GM10266 (cell line): ENCODE measurements at regions not wholly inside any gene's neighbourhood (a gene's known extent, or its start where the extent isn't known, plus 50 kb on each side); places are given as distances from the start of the nearest gene placed in this dataset.

ENCODE experiments used
- DNase-seq: peaks from one replicate; pipeline ENCODE4 v3.0.0; 2012; ENCODE audit errors: extremely low spot score
- TF ChIP-seq, protein P1 (sequence below): IDR thresholded peaks from 2 replicates; pipeline ENCODE4 v1.5.1; 2012; ENCODE audit warnings: mild to moderate bottlenecking, low read depth; ENCODE audit not compliant: control insufficient read depth, insufficient read depth; ENCODE audit errors: missing control alignments

DNA sequence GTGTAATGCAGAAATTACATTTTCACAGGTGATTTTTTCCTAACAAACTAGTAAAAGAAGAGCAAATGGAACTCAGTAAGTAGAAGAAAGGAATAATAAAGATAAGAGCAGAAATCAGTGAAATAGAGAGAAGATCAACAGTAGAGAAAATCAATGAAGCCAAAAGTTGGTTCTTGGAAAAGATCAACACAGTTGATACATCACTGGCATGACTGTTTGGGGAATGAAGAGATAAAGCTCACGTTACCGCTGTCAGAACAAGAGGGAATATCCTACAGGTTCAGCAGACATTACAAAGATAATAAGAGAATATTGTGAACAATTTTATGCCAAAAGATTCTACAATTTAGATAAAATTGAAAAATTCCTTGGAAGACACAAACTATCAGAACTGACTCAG, 146.4 kb downstream of the ACTR3B start:
- TF ChIP-seq, protein P1, sequence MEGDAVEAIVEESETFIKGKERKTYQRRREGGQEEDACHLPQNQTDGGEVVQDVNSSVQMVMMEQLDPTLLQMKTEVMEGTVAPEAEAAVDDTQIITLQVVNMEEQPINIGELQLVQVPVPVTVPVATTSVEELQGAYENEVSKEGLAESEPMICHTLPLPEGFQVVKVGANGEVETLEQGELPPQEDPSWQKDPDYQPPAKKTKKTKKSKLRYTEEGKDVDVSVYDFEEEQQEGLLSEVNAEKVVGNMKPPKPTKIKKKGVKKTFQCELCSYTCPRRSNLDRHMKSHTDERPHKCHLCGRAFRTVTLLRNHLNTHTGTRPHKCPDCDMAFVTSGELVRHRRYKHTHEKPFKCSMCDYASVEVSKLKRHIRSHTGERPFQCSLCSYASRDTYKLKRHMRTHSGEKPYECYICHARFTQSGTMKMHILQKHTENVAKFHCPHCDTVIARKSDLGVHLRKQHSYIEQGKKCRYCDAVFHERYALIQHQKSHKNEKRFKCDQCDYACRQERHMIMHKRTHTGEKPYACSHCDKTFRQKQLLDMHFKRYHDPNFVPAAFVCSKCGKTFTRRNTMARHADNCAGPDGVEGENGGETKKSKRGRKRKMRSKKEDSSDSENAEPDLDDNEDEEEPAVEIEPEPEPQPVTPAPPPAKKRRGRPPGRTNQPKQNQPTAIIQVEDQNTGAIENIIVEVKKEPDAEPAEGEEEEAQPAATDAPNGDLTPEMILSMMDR: no peak
- no peak for DNase-seq

DNA sequence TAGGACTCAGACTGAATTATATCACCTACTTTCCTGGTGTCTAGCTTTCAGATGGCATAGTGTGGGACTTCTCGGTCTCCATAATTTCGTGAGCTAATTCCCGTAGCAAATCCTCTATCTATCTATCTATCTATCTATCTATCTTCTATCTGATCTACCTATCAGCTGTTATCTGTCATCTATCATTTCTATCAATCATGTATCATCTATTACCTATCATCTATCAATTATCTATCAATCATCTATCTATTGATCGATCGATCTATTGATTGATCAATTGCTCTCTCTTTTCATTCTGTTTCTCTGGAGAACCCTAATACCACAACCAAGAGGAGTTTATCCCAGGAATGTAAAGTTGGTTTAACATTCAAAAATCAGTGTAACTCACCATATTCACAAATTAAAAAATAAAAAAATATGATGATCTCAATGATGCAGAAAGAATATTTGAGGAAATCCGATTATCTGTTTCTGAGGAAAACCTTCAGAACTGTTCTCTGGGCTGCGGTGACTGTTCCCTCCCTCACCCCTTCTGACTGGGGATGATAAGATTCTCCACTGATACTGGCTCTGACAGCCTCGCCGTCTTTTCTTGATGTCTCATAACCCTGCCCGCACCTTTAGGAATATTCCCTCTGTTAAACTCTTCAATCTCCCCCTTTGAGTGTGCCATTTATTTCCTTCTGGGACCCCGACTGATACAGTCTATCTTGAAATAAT, 147.7 kb downstream of the ACTR3B start:
- TF ChIP-seq, protein P1: no peak
- no peak for DNase-seq

DNA sequence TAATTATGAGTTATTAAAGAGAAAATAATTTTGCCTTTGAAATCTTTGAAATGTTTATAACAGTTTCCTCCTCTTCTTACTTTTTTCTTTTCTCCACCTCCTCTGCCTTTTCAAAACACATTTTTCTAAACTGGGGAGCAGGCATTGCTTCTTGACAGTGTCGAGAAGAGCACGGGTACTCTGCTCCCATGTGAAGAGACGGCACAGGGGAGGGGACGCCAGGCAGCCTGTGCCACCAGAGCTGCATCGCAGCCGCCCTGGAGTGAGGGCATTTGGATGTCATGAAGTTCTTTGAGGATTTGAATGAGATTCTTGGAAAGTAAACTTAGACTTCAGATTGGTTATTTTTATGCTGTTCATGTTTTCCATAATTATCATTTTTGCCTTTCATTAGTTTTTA, 149.7 kb downstream of the ACTR3B start:
- no peak for DNase-seq
- TF ChIP-seq, protein P1: no peak

DNA sequence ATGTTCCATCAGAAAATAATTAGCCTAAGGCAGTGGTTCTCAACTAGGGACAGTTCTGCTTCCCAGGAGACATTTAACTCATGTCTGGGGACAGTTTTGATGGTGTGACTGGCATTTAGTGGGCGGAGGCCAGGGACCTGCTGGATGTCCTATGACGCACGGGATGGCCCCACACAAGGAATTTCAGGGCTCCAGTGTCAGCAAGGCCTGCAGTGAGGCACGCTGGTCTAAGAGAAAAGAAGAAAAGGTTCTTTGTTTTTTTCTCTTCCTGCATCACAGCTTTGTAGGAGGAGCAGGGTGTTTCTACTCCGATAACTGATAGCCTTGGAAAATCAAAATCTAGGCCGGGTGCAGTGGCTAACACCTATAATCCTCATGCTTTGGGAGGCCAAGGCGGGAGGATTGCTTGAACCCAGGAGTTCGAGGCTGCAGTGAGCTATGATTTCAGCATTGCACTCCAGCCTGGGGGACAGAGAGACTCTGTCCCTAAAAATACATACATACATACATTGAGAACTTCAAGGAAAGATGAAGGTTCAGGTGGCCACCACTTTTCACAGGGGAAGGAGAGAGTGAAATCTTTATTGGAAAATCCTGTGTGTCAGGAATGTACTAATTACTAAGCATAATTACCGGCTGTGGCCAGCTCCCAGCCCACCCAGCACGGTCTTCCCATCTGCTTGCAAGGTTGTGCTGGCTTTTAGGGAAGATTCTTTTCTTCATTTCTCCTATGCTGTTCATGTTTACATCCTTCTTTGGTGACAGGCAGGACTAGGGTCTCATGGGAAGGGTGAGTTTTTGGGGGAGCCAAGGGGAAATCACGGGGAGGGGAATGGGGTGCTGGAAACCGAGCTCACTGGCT, 150.4 kb downstream of the ACTR3B start:
- no peak for DNase-seq

DNA sequence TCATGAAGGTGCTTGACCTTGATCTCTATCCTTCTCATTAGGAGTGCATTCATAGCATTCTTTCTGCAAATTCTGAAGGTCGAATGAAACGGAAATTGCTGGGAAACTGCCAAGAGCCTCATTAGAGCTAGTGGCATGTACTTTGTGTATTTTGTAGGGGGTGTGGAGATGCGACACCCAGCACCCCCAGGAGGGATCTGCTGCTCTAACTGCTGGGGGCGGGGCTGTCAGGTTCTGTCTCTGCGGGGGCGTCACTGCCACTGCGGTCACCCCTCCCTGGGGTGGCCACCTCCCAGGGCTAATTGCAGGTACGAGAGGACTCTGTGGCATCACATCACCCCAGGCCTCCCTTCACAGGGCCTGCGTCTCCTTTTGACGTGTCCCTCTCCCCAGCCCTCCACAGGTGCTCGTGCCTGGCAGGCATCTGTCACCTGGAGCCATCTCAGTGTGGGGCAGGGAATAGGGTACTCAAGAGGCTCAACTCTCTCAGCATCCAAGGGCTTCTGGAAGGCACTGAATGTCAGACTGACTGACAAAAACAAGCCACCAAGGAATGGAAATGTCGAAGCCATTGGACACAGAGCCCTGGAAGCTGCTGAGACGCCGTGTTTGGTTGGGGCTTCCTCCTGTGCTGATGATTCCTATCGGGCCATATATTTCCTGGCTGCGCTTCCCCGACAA, 151.1 kb downstream of the ACTR3B start:
- no peak for DNase-seq
- TF ChIP-seq, protein P1: no peak

More for the DNA sequence above, 150.4 kb downstream of the ACTR3B start:
- TF ChIP-seq, protein P1: no peak

DNA sequence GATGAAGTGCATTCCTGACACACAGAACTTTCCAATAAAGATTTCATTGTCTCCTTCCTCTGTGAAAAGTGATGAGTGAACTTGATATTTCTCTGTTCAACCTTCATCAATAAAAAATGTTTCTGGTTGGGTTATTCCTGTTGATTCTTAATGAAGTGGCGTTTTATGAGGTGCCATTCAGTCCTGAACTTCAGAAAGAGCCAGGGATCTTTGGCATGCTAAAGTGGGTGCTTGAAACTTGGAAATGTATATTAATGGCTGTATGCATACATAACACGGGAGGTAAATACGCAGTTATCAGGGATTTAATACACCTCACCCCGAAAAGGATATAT, 151.6 kb downstream of the ACTR3B start:
- no peak for DNase-seq

More for the DNA sequence above, 151.6 kb downstream of the ACTR3B start:
- TF ChIP-seq, protein P1: no peak
